BJ (cell line): ENCODE measurements at regions not wholly inside any gene's neighbourhood (a gene's known extent, or its start where the extent isn't known, plus 50 kb on each side); places are given as distances from the start of the nearest gene placed in this dataset.

Experiments
- CTCF ChIA-PET: fragments of 350-600 bp; formaldehyde crosslinking; extraction: SDS; loops from one replicate; lab custom pipeline; 2021; ENCODE audit warnings: antibody characterized with exemption, inconsistent platforms; lab: Yijun Ruan, JAX
- POLR2A ChIA-PET: fragments of 300-600 bp; sonication (Branson Sonifier 250); formaldehyde crosslinking; extraction: SDS; loops from one replicate; lab custom pipeline; 2021; ENCODE audit warnings: antibody characterized with exemption; lab: Charles Lee
- DNase-seq: peaks from one replicate; pipeline ENCODE4 v3.0.0-alpha.2; 2011; ENCODE audit warnings: low read depth
- H3K27me3 ChIP-seq: 2 replicates; pipeline ENCODE4 v1.6.0; 2011; ENCODE audit warnings: low read length; ENCODE audit not compliant: control insufficient read depth, insufficient read depth
- H3K36me3 ChIP-seq: 2 replicates; pipeline ENCODE4 v1.5.1; 2011; ENCODE audit warnings: low read length; ENCODE audit not compliant: control insufficient read depth, insufficient read depth
- H3K4me3 ChIP-seq: 2 replicates; pipeline ENCODE4 v1.5.1; 2011; ENCODE audit warnings: low read depth, mild to moderate bottlenecking, control low read depth, low read length
- CTCF ChIP-seq: IDR thresholded peaks from 2 replicates; pipeline ENCODE4 v1.5.1; 2011; ENCODE audit warnings: low read depth, mild to moderate bottlenecking, control low read depth, inconsistent platforms, low read length, moderate library complexity; ENCODE audit not compliant: insufficient read depth

GRCh38 chr21:36532769-36533467, 53.0 kb upstream of the CLDN14 start:
- POLR2A ChIA-PET: no interaction called here
- Histone ChIP-seq H3K36me3 (no peaks in the 10 kb centered on the region), H3K4me3 (no peak overlapping the region), H3K27me3 (peaks cover 23% of the 10 kb centered on the region)
- no peak for TF ChIP-seq CTCF
- CTCF ChIA-PET: no interaction called here
- no peak for DNase-seq

DNA sequence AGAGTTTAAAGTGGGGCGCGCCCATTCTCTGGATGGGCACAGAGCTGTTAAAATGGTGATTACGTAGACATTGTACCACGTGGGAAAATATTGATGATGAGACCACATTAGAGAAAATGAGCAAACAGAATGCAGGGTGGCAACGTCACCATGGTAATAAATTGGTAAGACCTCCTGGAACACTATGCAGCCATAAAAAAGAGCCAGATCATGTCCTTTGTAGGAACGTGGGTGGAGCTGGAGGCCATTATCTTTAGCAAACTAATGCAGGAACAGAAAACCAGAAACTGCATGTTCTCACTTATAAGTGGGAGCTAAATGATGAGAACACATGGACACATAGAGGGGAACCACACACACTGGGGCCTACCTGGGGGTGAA, 53.5 kb upstream of the CLDN14 start:
- ChIA-PET CTCF (interaction anchor here (1.0 kb wide), 1 partner anchor 14 kb away, joined by 5 read pairs; no protein-coding TSS in a partner anchor), POLR2A (no interaction called here)
- DNase-seq: no peak
- no peak for TF ChIP-seq CTCF
- H3K27me3 ChIP-seq: peaks cover 19% of the 10 kb centered on the region
- no peak overlapping the region for H3K4me3 ChIP-seq
- H3K36me3 ChIP-seq: no peaks in the 10 kb centered on the region

DNA sequence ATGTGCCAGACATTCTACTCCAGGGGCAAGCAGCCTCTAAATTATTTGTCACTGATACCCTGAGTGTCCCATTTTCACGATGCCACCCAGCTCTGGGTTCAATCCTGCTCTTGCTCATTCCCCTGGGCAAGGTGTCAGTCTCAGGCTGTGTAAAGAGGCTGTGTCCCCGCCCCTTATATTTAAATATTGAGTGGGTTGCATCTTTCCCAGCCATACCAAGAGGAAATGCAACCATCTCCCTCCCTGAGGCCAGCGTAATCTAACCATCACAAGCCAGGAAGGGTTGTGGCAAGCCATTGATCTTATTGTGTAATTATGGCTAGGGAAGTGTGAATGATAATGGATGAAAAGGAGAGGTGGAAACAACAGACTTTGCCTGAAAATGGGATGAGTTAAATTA, 54.7 kb upstream of the CLDN14 start:
- TF ChIP-seq CTCF: no peak
- no peak for DNase-seq
- Histone ChIP-seq H3K36me3 (no peaks in the 10 kb centered on the region), H3K27me3 (peaks cover 13% of the 10 kb centered on the region), H3K4me3 (no peak overlapping the region)
- ChIA-PET POLR2A (no interaction called here), CTCF (interaction anchor here (0.9 kb wide), 1 partner anchor 96 kb away, joined by 3 read pairs; no protein-coding TSS in a partner anchor)

- Histone ChIP-seq H3K27me3 (peaks cover 12% of the 10 kb centered on the region), H3K36me3 (no peaks in the 10 kb centered on the region), H3K4me3 (no peak overlapping the region)
- POLR2A ChIA-PET: no interaction called here
- DNase-seq: no peak
- no peak for TF ChIP-seq CTCF
- CTCF ChIA-PET: interaction anchor here (0.8 to 0.9 kb wide), 2 partner anchors 12 to 30 kb away, joined by 3 read pairs; no protein-coding TSS in a partner anchor
Observed at GRCh38 chr21:36535618-36536241, 55.8 kb upstream of the CLDN14 start.

GRCh38 chr21:36538761-36539160, 58.8 kb upstream of the CLDN14 start:
- CTCF ChIA-PET: interaction anchor here (0.7 kb wide), 1 partner anchor 427 kb away, joined by 3 read pairs; no protein-coding TSS in a partner anchor
- POLR2A ChIA-PET: no interaction called here
- TF ChIP-seq CTCF: no peak
- Histone ChIP-seq H3K36me3 (no peaks in the 10 kb centered on the region), H3K4me3 (no peak overlapping the region), H3K27me3 (peaks cover 23% of the 10 kb centered on the region)
- no peak for DNase-seq
